A549 (cell line): ENCODE measurements at regions not wholly inside any gene's neighbourhood (a gene's known extent, or its start where the extent isn't known, plus 50 kb on each side); places are given as distances from the start of the nearest gene placed in this dataset.

Experiments
- ATAC-seq, 2 experiments: fragments of 200-7000 bp in 1 of 2; fragments of >200 bp in 1 of 2; cut with Nextera tagmentation in 1 of 2; cut with Tn5 transposase in 1 of 2; 3 replicates each; pipeline versions ENCODE4 v1.8.0 to v1.9.1; 2018 to 2020; ENCODE audit warnings: mild to moderate bottlenecking in 1 of 2, moderate library complexity in 1 of 2
- CTCF ChIA-PET: fragments of 300-600 bp; sonication (Branson Sonifier 250); formaldehyde crosslinking; extraction: SDS; loops from one replicate; lab custom pipeline; 2021; ENCODE audit warnings: antibody characterized with exemption, inconsistent platforms; lab: Yijun Ruan, JAX
- POLR2A ChIA-PET: fragments of 350-600 bp; formaldehyde crosslinking; extraction: SDS; loops from one replicate; lab custom pipeline; 2021; ENCODE audit warnings: antibody characterized with exemption, inconsistent platforms; lab: Yijun Ruan, JAX
- DNase-seq, 2 experiments: peaks; one replicate each; pipeline versions ENCODE4 v3.0.0 to v3.0.0-alpha.2; 2011 to 2016; ENCODE audit warnings: low read depth in 1 of 2, low spot score in 1 of 2
- FAIRE-seq: peaks from 2 replicates; lab custom pipeline; 2011; peaks lifted over from hg19 to GRCh38; lab: Jason Lieb, UNC
- H3K27ac ChIP-seq, 2 experiments: fragments of >200 bp; sonication (Bioruptor Twin); formaldehyde crosslinking; 3 replicates each; pipeline ENCODE4 v1.5.1; 2016 to 2017
- H3K4me1 ChIP-seq: fragments of >200 bp; sonication (Bioruptor Twin); formaldehyde crosslinking; 3 replicates; pipeline ENCODE4 v1.6.1; 2016
- H3K4me2 ChIP-seq: fragments of >200 bp; sonication (Bioruptor Twin); formaldehyde crosslinking; 3 replicates; pipeline ENCODE4 v1.6.1; 2016
- H3K4me3 ChIP-seq: fragments of >200 bp; sonication (Bioruptor Twin); formaldehyde crosslinking; 3 replicates; pipeline ENCODE4 v1.5.1; 2016
- H3K9me3 ChIP-seq: fragments of >200 bp; sonication (Bioruptor Twin); formaldehyde crosslinking; 3 replicates; pipeline ENCODE4 v1.6.1; 2016
- BHLHE40 ChIP-seq: IDR thresholded peaks from 2 replicates; pipeline ENCODE4 v1.6.1; 2012; ENCODE audit warnings: low read depth, low read length, inconsistent platforms
- CBX2 ChIP-seq: fragments of 200-600 bp; sonication (generic); IDR thresholded peaks from 2 replicates; pipeline ENCODE4 v1.6.1; 2016; ENCODE audit warnings: low read depth, mild to moderate bottlenecking, borderline replicate concordance
- CBX8 ChIP-seq: fragments of 200-600 bp; sonication (generic); IDR thresholded peaks from 2 replicates; pipeline ENCODE4 v1.6.1; 2016
- CEBPB ChIP-seq, 2 experiments: fragments of >200 bp in 1 of 2; sonication (Bioruptor Twin) in 1 of 2; formaldehyde crosslinking in 1 of 2; IDR thresholded peaks; 2 replicates each; pipeline ENCODE4 v1.6.1; 2012 to 2016
- CHD2 ChIP-seq: fragments of 150-350 bp; IDR thresholded peaks from 2 replicates; pipeline ENCODE4 v1.6.1; 2014; ENCODE audit warnings: low read length; ENCODE audit not compliant: partially characterized antibody
- CHD4 ChIP-seq: fragments of 200-600 bp; sonication (generic); IDR thresholded peaks from 2 replicates; pipeline ENCODE4 v1.6.1; 2016; ENCODE audit warnings: antibody characterized with exemption, mild to moderate bottlenecking, borderline replicate concordance
- EHF ChIP-seq: fragments of 250-450 bp; sonication (Bioruptor Pico); IDR thresholded peaks from 2 replicates; pipeline ENCODE4 v1.5.0; 2020; ENCODE audit warnings: mild to moderate bottlenecking
- EHMT2 ChIP-seq: fragments of 200-600 bp; sonication (generic); IDR thresholded peaks from 2 replicates; pipeline ENCODE4 v1.6.1; 2016; ENCODE audit warnings: antibody characterized with exemption, low read depth, mild to moderate bottlenecking, moderate library complexity
- EP300 ChIP-seq, 2 experiments: fragments of >200 bp; sonication (Bioruptor Twin); formaldehyde crosslinking; IDR thresholded peaks; 2 replicates in 1 of 2; 3 replicates in 1 of 2; pipeline ENCODE4 v1.6.1; 2016 to 2017
- ESRRA ChIP-seq: fragments of 150-350 bp; IDR thresholded peaks from 2 replicates; pipeline ENCODE4 v1.6.1; 2014; ENCODE audit warnings: mild to moderate bottlenecking, low read length, borderline replicate concordance
- FOXS1 ChIP-seq: fragments of 250-450 bp; sonication (Bioruptor Pico); IDR thresholded peaks from 2 replicates; pipeline ENCODE4 v1.5.0; 2020; ENCODE audit warnings: mild to moderate bottlenecking, moderate library complexity
- GATA3 ChIP-seq: IDR thresholded peaks from 2 replicates; pipeline ENCODE4 v1.6.1; 2012; ENCODE audit warnings: borderline replicate concordance
- HOXB13 ChIP-seq: fragments of 250-450 bp; sonication (Bioruptor Pico); IDR thresholded peaks from 2 replicates; pipeline ENCODE4 v1.5.0; 2020; ENCODE audit warnings: low read depth, mild to moderate bottlenecking, moderate library complexity
- HOXB5 ChIP-seq: fragments of 250-450 bp; sonication (Bioruptor Pico); IDR thresholded peaks from 2 replicates; pipeline ENCODE4 v1.5.0; 2020; ENCODE audit warnings: mild to moderate bottlenecking, moderate library complexity
- JUN ChIP-seq, 2 experiments: fragments of >200 bp; sonication (Bioruptor Twin); formaldehyde crosslinking; IDR thresholded peaks; 2 replicates in 1 of 2; 3 replicates in 1 of 2; pipeline ENCODE4 v1.6.1; 2016 to 2017
- JUNB ChIP-seq: fragments of >200 bp; sonication (Bioruptor Twin); formaldehyde crosslinking; IDR thresholded peaks from 2 replicates; pipeline ENCODE4 v1.6.1; 2016
- NFE2L2 ChIP-seq: fragments of 150-350 bp; conservative IDR thresholded peaks from 2 replicates; pipeline ENCODE4 v1.6.1; 2014; ENCODE audit warnings: low read length
- NPAS2 ChIP-seq: fragments of 250-450 bp; sonication (Bioruptor Pico); IDR thresholded peaks from 2 replicates; pipeline ENCODE4 v1.8.0; 2022; ENCODE audit warnings: mild to moderate bottlenecking, moderate library complexity, borderline replicate concordance
- POLR2AphosphoS2 ChIP-seq: conservative IDR thresholded peaks from 2 replicates; pipeline ENCODE4 v1.6.1; 2012; ENCODE audit warnings: low read length, improper control_type of control experiment, inconsistent platforms
- RFX5 ChIP-seq: fragments of 450-650 bp; IDR thresholded peaks from 2 replicates; pipeline ENCODE4 v1.7.1; 2014; ENCODE audit warnings: antibody characterized with exemption, mild to moderate bottlenecking, moderate library complexity
- TFCP2L1 ChIP-seq: fragments of 250-450 bp; sonication (Bioruptor Pico); IDR thresholded peaks from 2 replicates; pipeline ENCODE4 v1.5.0; 2021; ENCODE audit warnings: mild to moderate bottlenecking
- ZFP36 ChIP-seq: fragments of 450-650 bp; IDR thresholded peaks from 2 replicates; pipeline ENCODE4 v1.6.1; 2014; ENCODE audit warnings: borderline replicate concordance; ENCODE audit not compliant: partially characterized antibody
- ZNF302 ChIP-seq: fragments of 250-450 bp; sonication (Bioruptor Pico); IDR thresholded peaks from 2 replicates; pipeline ENCODE4 v1.9.0; 2021; ENCODE audit warnings: inconsistent platforms, mild to moderate bottlenecking, moderate library complexity
- ZSCAN20 ChIP-seq: fragments of 250-450 bp; sonication (Bioruptor Pico); IDR thresholded peaks from 2 replicates; pipeline ENCODE4 v1.8.0; 2022; ENCODE audit warnings: mild to moderate bottlenecking, moderate library complexity
- WGBS: methylation state at CpG from one replicate; pipeline ENCODE4 v1.1.6; 2017; ENCODE audit errors: missing lambda C conversion rate; 5-methylcytosine and 5-hydroxymethylcytosine counted together
- TF ChIP-seq, protein P1 (sequence below): fragments of >200 bp; sonication (Bioruptor Twin); formaldehyde crosslinking; IDR thresholded peaks from 2 replicates; pipeline ENCODE4 v1.6.1; 2016
- TF ChIP-seq, protein P2 (sequence below): fragments of 200-600 bp; sonication (generic); IDR thresholded peaks from 2 replicates; pipeline ENCODE4 v1.6.1; 2016; ENCODE audit warnings: antibody characterized with exemption, mild to moderate bottlenecking, moderate library complexity
- TF ChIP-seq, protein P3 (sequence below): IDR thresholded peaks from 2 replicates; pipeline ENCODE4 v1.6.1; 2012; ENCODE audit warnings: low read depth, borderline replicate concordance

DNA sequence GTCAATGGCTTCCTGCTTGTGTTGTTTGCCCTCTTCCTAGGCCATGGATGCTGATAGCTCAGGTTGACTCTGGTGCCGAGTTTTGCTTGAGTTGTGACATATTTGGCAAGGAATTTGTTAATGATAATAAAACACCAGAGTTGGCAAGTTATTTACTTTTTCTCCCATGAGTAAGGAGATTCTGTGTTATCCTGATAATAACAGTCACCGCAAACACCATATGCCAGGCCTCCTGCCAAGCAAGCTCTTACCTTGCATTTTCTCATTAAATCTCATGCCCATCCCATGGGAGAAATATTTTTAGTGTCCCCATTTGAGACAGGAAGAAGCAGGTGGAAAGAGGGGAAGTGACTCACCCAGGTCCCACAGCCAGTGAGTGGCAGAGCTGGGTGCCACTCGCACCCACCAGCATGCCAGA, 67.4 kb upstream of the CLCN4 start:
- ChIA-PET POLR2A (no interaction called here), CTCF (interaction anchor here (4.2 kb wide), 1 partner anchor 29 kb away, joined by 25 read pairs; no protein-coding TSS in a partner anchor)
- Histone ChIP-seq H3K4me1 (peaks cover 21% of the 10 kb centered on the region), H3K4me3 (no peak overlapping the region), H3K9me3 (no peaks in the 10 kb centered on the region), H3K4me2 (peak overlapping the region; percentile 36; the same call in 2 of the 3 replicates), H3K27ac (peak overlapping the region; percentile 53 to 70; a peak in 4 of 6 replicates)
- DNase-seq: peak in 1 of 2 experiments; percentile 36
- no peak for FAIRE-seq
- TF ChIP-seq CEBPB (IDR thresholded peaks at IDR 0.05): peak in 1 of 2 experiments; percentile 11; a peak in 1 of 4 replicates
- no peak for TF ChIP-seq EHMT2
- 41% methylated on average over 3 of the region's 3 CpGs for WGBS
- ATAC-seq: no peak; a peak in 2 of 6 replicates

DNA sequence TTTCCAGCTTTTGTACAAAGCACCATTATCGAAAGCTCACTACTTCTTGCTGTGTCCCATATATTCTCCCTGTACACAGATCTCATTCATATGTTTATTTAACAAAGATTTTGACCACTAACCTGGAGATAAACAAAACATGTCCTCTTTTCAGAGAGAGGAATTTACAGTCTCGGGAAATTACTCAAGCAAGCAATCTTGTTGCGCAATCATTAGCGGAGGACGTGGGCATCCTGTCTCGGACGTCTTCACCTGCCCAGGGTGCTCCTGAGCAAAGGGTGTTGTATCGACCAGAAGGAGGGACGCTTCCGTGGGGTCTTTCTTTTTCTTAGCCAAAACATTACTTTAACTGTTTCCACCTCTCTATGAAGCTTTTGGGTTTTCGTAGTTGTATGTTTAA, 66.5 kb upstream of the CLCN4 start:
- ChIA-PET CTCF (interaction anchor here (4.2 kb wide), 1 partner anchor 29 kb away, joined by 25 read pairs; no protein-coding TSS in a partner anchor), POLR2A (no interaction called here)
- Histone ChIP-seq H3K4me2 (peak overlapping the region; percentile 36; the same call in 1 of the 3 replicates), H3K4me1 (peaks cover 21% of the 10 kb centered on the region), H3K4me3 (no peak overlapping the region), H3K9me3 (no peaks in the 10 kb centered on the region), H3K27ac (peak overlapping the region; percentile 53 to 70; a peak in 2 of 6 replicates)
- DNase-seq: no peak
- TF ChIP-seq CEBPB (IDR thresholded peaks at IDR 0.05) (peak; percentile 83 to 94; a peak in 3 of 4 replicates), GATA3 (no peak)
- no peak for ATAC-seq
- no peak for FAIRE-seq
- 92% methylated on average over 11 of the region's 11 CpGs for WGBS

DNA sequence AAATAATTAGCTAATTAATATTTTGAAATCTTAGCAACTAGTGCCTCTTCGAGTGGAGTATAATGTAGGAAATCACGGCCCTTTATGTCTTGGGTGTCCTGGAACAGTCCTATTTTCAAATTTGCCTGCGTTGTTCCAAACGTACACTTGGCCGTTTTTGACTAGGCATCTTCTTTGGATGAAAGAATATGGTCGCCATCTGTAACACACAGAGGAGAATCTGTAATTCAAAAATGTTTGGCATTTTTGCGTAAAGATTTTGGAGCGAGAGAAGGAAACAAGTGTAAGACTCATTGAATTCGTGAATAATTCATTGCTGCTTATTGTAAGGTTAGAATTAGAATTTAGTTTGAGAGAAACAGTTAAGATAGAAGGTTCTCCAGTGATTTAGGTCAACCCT, 61.5 kb upstream of the CLCN4 start:
- no peak overlapping the region for H3K27ac ChIP-seq
- TF ChIP-seq POLR2AphosphoS2 (no peak), TFCP2L1 (no peak), RFX5 (no peak), NFE2L2 (no peak), ZNF302 (CRISPR knock-in tag) (no peak), EP300 (IDR thresholded peaks at IDR 0.05) (no peak), EHF (no peak), ESRRA (no peak), CBX2 (no peak), JUNB (no peak), CHD2 (no peak), HOXB5 (CRISPR knock-in tag) (no peak), JUN (IDR thresholded peaks at IDR 0.05) (no peak)
- TF ChIP-seq, protein P1, sequence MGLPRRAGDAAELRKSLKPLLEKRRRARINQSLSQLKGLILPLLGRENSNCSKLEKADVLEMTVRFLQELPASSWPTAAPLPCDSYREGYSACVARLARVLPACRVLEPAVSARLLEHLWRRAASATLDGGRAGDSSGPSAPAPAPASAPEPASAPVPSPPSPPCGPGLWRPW: no peak
- TF ChIP-seq, all 56 proteins: peak for 0
- no peak for FAIRE-seq
- WGBS: 96% methylated on average over 9 of the region's 9 CpGs
- Histone ChIP-seq H3K4me1 (peaks cover 2% of the 10 kb centered on the region), H3K9me3 (no peaks in the 10 kb centered on the region), H3K4me3 (no peak overlapping the region), H3K4me2 (no peak overlapping the region)
- no peak for DNase-seq
- ChIA-PET POLR2A (no interaction called here), CTCF (interaction anchor here (1.3 to 4.5 kb wide), 2 partner anchors 20 to 24 kb away, joined by 4 to 33 read pairs; no protein-coding TSS in a partner anchor)
- ATAC-seq: no peak

DNA sequence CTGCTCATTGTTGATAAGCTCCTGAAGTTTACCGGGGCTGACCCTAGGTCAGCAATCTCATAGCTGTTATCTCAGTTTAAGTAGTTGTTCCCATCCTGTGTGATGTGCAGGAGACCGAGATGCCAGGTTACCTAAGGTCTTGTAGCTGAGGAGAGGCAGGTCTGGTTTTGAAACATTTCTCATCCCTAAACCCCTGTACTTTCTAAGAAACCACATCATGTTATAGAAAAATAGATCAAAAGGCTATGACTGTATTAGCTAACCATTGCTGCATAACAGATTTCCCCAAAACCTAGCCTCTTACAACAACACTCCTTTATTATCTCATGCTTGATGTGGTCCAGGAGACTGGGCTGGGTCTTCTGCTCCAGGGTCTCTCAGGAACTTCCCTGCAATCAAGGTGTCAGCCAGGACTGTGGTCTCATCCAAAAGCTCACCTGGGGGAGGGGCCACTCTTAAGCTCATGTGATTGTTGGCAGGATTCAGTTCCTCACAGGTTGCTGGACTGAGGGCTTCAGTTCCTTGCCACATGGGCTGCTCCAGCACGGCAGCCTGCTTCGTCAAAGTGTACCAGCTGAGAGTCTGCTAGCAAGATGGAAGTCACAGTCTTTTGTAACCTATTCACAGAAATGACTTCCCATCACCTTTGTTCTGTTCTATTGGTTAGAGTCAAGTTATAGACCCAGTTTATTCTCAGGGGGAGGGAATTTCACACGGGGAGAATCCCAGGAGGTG, 60.9 kb upstream of the CLCN4 start:
- DNase-seq (no peak), FAIRE-seq (no peak), ATAC-seq (no peak)
- Histone ChIP-seq H3K4me1 (peaks cover 5% of the 10 kb centered on the region; the same call in 2 of the 3 replicates), H3K4me2 (no peak overlapping the region), H3K4me3 (no peak overlapping the region), H3K9me3 (no peaks in the 10 kb centered on the region), H3K27ac (no peak overlapping the region)
- CTCF ChIA-PET: interaction anchor here (0.9 to 4.5 kb wide), 2 partner anchors 19 to 24 kb away, joined by 3 to 33 read pairs; no protein-coding TSS in a partner anchor
- 92% methylated on average over 5 of the region's 5 CpGs for WGBS
- POLR2A ChIA-PET: no interaction called here
- TF ChIP-seq FOXS1 (no peak), BHLHE40 (no peak), CHD4 (no peak), NFE2L2 (no peak), EP300 (IDR thresholded peaks at IDR 0.05) (no peak), JUNB (no peak), NPAS2 (CRISPR knock-in tag) (no peak), ZFP36 (no peak), EHF (no peak), HOXB13 (no peak), ZSCAN20 (CRISPR knock-in tag) (no peak), CBX8 (no peak)
- TF ChIP-seq, protein P2, sequence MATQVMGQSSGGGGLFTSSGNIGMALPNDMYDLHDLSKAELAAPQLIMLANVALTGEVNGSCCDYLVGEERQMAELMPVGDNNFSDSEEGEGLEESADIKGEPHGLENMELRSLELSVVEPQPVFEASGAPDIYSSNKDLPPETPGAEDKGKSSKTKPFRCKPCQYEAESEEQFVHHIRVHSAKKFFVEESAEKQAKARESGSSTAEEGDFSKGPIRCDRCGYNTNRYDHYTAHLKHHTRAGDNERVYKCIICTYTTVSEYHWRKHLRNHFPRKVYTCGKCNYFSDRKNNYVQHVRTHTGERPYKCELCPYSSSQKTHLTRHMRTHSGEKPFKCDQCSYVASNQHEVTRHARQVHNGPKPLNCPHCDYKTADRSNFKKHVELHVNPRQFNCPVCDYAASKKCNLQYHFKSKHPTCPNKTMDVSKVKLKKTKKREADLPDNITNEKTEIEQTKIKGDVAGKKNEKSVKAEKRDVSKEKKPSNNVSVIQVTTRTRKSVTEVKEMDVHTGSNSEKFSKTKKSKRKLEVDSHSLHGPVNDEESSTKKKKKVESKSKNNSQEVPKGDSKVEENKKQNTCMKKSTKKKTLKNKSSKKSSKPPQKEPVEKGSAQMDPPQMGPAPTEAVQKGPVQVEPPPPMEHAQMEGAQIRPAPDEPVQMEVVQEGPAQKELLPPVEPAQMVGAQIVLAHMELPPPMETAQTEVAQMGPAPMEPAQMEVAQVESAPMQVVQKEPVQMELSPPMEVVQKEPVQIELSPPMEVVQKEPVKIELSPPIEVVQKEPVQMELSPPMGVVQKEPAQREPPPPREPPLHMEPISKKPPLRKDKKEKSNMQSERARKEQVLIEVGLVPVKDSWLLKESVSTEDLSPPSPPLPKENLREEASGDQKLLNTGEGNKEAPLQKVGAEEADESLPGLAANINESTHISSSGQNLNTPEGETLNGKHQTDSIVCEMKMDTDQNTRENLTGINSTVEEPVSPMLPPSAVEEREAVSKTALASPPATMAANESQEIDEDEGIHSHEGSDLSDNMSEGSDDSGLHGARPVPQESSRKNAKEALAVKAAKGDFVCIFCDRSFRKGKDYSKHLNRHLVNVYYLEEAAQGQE: no peak
- TF ChIP-seq, protein P3, sequence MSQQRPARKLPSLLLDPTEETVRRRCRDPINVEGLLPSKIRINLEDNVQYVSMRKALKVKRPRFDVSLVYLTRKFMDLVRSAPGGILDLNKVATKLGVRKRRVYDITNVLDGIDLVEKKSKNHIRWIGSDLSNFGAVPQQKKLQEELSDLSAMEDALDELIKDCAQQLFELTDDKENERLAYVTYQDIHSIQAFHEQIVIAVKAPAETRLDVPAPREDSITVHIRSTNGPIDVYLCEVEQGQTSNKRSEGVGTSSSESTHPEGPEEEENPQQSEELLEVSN: no peak
